GM23338 (cell line): ENCODE measurements at regions not wholly inside any gene's neighbourhood (a gene's known extent, or its start where the extent isn't known, plus 50 kb on each side); places are given as distances from the start of the nearest gene placed in this dataset.
"Not testable (repeated sequence)": the region's sequence is repeated elsewhere in the genome, so short reads cannot be mapped to it uniquely, and the experiment has no call there.

ENCODE experiments used
- ATAC-seq: fragments of 200-7000 bp; cut with Tn5 transposase; 3 replicates; pipeline ENCODE4 v1.9.1; 2020
- DNase-seq: peaks from one replicate; pipeline ENCODE4 v3.0.0-alpha.2; 2015; ENCODE audit warnings: low spot score
- H2AFZ ChIP-seq: fragments of 200-600 bp; sonication (generic); 2 replicates; pipeline ENCODE4 v1.8.0; 2016; ENCODE audit warnings: antibody characterized with exemption, mild to moderate bottlenecking, moderate library complexity
- H3F3A ChIP-seq: fragments of 200-600 bp; sonication (generic); replicated peaks from 2 replicates; pipeline ENCODE4 v1.8.0; 2017; ENCODE audit warnings: antibody characterized with exemption, mixed run types, low read depth
- H3K27ac ChIP-seq: fragments of 200-600 bp; sonication (generic); 2 replicates; pipeline ENCODE4 v1.6.1; 2016; ENCODE audit warnings: low read depth
- H3K27me3 ChIP-seq: fragments of 200-600 bp; sonication (generic); 2 replicates; pipeline ENCODE4 v1.8.0; 2016; ENCODE audit warnings: mild to moderate bottlenecking, mixed run types, moderate library complexity; ENCODE audit not compliant: insufficient read depth
- H3K36me3 ChIP-seq: fragments of 200-600 bp; sonication (generic); 2 replicates; pipeline ENCODE4 v1.8.0; 2016; ENCODE audit warnings: mild to moderate bottlenecking; ENCODE audit not compliant: insufficient read depth
- H3K4me1 ChIP-seq: fragments of 200-600 bp; sonication (generic); 2 replicates; pipeline ENCODE4 v1.8.0; 2016; ENCODE audit warnings: mild to moderate bottlenecking, moderate library complexity; ENCODE audit not compliant: insufficient read depth
- H3K4me2 ChIP-seq: fragments of 200-600 bp; sonication (generic); 2 replicates; pipeline ENCODE4 v1.7.1; 2017; ENCODE audit warnings: mixed run types
- H3K4me3 ChIP-seq: fragments of 200-600 bp; sonication (generic); 2 replicates; pipeline ENCODE4 v1.6.1; 2016; ENCODE audit warnings: mixed run types
- H3K79me2 ChIP-seq: fragments of 200-600 bp; sonication (generic); replicated peaks from 2 replicates; pipeline ENCODE4 v1.8.0; 2017; ENCODE audit warnings: mild to moderate bottlenecking; ENCODE audit not compliant: insufficient read depth
- H3K9me2 ChIP-seq: fragments of 200-600 bp; sonication (generic); 2 replicates; pipeline ENCODE4 v1.8.0; 2017; ENCODE audit not compliant: insufficient read depth
- H4K20me1 ChIP-seq: fragments of 200-600 bp; sonication (generic); replicated peaks from 2 replicates; pipeline ENCODE4 v1.8.0; 2017; ENCODE audit warnings: mild to moderate bottlenecking; ENCODE audit not compliant: insufficient read depth
- H3K27ac Mint-ChIP-seq: 2 replicates; pipeline ENCODE4 v1.8.0; 2020; ENCODE audit warnings: inconsistent platforms, mild to moderate bottlenecking, moderate library complexity, mixed read lengths
- H3K27me3 Mint-ChIP-seq: 3 replicates; pipeline ENCODE4 v1.8.0; 2022; ENCODE audit warnings: low read depth, mild to moderate bottlenecking, moderate library complexity, mixed read lengths, inconsistent platforms; ENCODE audit not compliant: insufficient read depth, poor library complexity
- H3K36me3 Mint-ChIP-seq: 3 replicates; pipeline ENCODE4 v1.8.0; 2021; ENCODE audit warnings: low read depth, mild to moderate bottlenecking, inconsistent platforms, moderate library complexity, mixed read lengths
- H3K4me1 Mint-ChIP-seq: 3 replicates; pipeline ENCODE4 v1.8.0; 2020; ENCODE audit warnings: mild to moderate bottlenecking, inconsistent platforms, mixed read lengths
- H3K4me3 Mint-ChIP-seq: 3 replicates; pipeline ENCODE4 v1.8.0; 2021; ENCODE audit warnings: moderate library complexity, mild to moderate bottlenecking, inconsistent platforms, mixed read lengths
- H3K9me3 Mint-ChIP-seq: 3 replicates; pipeline ENCODE4 v1.8.0; 2020; ENCODE audit warnings: moderate library complexity, mild to moderate bottlenecking, inconsistent platforms, mixed read lengths
- CREB1 ChIP-seq: fragments of 250-450 bp; sonication (Bioruptor Pico); IDR thresholded peaks from 2 replicates; pipeline ENCODE4 v1.5.0; 2020; ENCODE audit warnings: low read depth, mild to moderate bottlenecking, moderate library complexity
- EZH2 ChIP-seq: fragments of 200-600 bp; sonication (generic); IDR thresholded peaks from one replicate; pipeline ENCODE4 v1.8.0; 2017; ENCODE audit warnings: antibody characterized with exemption, mild to moderate bottlenecking, low read depth; ENCODE audit not compliant: unreplicated experiment
- EZH2phosphoT487 ChIP-seq: fragments of 200-600 bp; sonication (generic); IDR thresholded peaks from one replicate; pipeline ENCODE4 v1.8.1; 2018; ENCODE audit warnings: antibody characterized with exemption; ENCODE audit not compliant: unreplicated experiment
- JUNB ChIP-seq: IDR thresholded peaks from one replicate; pipeline ENCODE4 v1.6.1; 2016; ENCODE audit warnings: antibody characterized with exemption; ENCODE audit not compliant: unreplicated experiment
- NANOG ChIP-seq: IDR thresholded peaks from 2 replicates; pipeline ENCODE4 v1.6.1; 2016; ENCODE audit warnings: antibody characterized with exemption, borderline replicate concordance
- POLR2AphosphoS5 ChIP-seq: IDR thresholded peaks from 2 replicates; pipeline ENCODE4 v1.6.1; 2016; ENCODE audit warnings: antibody characterized with exemption, low read depth
- ZNF114 ChIP-seq: fragments of 250-450 bp; sonication (Bioruptor Pico); IDR thresholded peaks from 2 replicates; pipeline ENCODE4 v1.5.0; 2020; ENCODE audit warnings: mild to moderate bottlenecking, moderate library complexity
- ZNF331 ChIP-seq: fragments of 250-450 bp; sonication (Bioruptor Pico); IDR thresholded peaks from 2 replicates; pipeline ENCODE4 v1.5.0; 2020; ENCODE audit warnings: low read depth, mild to moderate bottlenecking, moderate library complexity
- TF ChIP-seq, protein P1 (sequence below): fragments of 250-450 bp; sonication (Bioruptor Pico); IDR thresholded peaks from 2 replicates; pipeline ENCODE4 v1.5.0; 2020; ENCODE audit warnings: mild to moderate bottlenecking, moderate library complexity

DNA sequence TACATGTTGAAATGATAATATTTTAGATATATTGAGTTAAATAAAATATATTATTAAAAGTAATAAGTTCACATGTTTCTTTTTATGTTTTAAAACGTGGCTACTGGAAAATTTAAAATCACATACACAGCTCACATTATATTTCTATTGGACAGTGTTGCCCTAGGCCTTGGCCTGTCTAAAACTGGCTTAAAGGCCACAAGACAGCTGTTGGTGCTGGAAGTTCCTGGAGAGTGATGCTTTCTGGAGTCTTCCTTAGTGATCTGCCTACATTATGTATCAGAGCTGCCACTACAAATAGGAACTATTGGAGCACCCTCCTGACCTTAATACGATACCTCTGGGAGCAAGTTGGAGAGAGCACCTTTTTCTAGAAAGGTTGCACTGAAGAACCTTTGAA, 254.1 kb upstream of the C2CD4B start (continued):
- TF ChIP-seq, protein P1, sequence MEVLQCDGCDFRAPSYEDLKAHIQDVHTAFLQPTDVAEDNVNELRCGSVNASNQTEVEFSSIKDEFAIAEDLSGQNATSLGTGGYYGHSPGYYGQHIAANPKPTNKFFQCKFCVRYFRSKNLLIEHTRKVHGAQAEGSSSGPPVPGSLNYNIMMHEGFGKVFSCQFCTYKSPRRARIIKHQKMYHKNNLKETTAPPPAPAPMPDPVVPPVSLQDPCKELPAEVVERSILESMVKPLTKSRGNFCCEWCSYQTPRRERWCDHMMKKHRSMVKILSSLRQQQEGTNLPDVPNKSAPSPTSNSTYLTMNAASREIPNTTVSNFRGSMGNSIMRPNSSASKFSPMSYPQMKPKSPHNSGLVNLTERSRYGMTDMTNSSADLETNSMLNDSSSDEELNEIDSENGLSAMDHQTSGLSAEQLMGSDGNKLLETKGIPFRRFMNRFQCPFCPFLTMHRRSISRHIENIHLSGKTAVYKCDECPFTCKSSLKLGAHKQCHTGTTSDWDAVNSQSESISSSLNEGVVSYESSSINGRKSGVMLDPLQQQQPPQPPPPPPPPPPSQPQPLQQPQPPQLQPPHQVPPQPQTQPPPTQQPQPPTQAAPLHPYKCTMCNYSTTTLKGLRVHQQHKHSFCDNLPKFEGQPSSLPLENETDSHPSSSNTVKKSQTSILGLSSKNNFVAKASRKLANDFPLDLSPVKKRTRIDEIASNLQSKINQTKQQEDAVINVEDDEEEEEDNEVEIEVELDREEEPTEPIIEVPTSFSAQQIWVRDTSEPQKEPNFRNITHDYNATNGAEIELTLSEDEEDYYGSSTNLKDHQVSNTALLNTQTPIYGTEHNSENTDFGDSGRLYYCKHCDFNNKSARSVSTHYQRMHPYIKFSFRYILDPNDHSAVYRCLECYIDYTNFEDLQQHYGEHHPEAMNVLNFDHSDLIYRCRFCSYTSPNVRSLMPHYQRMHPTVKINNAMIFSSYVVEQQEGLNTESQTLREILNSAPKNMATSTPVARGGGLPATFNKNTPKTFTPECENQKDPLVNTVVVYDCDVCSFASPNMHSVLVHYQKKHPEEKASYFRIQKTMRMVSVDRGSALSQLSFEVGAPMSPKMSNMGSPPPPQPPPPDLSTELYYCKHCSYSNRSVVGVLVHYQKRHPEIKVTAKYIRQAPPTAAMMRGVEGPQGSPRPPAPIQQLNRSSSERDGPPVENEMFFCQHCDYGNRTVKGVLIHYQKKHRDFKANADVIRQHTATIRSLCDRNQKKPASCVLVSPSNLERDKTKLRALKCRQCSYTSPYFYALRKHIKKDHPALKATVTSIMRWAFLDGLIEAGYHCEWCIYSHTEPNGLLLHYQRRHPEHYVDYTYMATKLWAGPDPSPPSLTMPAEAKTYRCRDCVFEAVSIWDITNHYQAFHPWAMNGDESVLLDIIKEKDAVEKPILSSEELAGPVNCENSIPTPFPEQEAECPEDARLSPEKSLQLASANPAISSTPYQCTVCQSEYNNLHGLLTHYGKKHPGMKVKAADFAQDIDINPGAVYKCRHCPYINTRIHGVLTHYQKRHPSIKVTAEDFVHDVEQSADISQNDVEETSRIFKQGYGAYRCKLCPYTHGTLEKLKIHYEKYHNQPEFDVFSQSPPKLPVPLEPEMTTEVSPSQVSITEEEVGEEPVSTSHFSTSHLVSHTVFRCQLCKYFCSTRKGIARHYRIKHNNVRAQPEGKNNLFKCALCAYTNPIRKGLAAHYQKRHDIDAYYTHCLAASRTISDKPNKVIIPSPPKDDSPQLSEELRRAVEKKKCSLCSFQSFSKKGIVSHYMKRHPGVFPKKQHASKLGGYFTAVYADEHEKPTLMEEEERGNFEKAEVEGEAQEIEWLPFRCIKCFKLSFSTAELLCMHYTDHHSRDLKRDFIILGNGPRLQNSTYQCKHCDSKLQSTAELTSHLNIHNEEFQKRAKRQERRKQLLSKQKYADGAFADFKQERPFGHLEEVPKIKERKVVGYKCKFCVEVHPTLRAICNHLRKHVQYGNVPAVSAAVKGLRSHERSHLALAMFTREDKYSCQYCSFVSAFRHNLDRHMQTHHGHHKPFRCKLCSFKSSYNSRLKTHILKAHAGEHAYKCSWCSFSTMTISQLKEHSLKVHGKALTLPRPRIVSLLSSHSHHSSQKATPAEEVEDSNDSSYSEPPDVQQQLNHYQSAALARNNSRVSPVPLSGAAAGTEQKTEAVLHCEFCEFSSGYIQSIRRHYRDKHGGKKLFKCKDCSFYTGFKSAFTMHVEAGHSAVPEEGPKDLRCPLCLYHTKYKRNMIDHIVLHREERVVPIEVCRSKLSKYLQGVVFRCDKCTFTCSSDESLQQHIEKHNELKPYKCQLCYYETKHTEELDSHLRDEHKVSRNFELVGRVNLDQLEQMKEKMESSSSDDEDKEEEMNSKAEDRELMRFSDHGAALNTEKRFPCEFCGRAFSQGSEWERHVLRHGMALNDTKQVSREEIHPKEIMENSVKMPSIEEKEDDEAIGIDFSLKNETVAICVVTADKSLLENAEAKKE (CRISPR knock-in tag): no peak
- TF ChIP-seq CREB1 (CRISPR knock-in tag) (no peak), EZH2 (no peak)

DNA sequence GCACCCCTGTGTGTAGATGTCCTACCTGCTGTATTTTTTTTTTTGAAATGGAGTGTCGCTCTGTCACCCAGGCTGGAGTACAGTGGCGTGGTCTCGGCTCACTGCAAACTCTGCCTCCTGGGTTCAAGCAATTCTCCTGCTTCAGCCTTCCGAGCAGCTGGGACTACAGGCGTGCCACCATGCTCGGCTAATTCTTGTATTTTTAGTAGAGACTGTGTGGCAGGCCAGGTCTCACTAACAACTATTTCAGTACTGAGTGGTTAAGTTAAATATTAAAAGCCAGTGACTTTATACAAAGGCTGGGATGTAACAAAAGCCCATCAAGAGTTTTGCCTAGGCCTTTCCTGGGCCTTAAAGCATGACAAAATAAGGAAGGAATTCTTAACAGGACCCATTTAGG, 255.3 kb upstream of the C2CD4B start:
- H3K27me3 Mint-ChIP-seq, H3K27ac ChIP-seq, DNase-seq, H3K9me3 Mint-ChIP-seq, H3K4me3 ChIP-seq, H3K27me3 ChIP-seq, H3K4me2 ChIP-seq, H3F3A ChIP-seq, H3K36me3 ChIP-seq, H3K36me3 Mint-ChIP-seq, H3K9me2 ChIP-seq, H3K27ac Mint-ChIP-seq, H2AFZ ChIP-seq, H4K20me1 ChIP-seq, H3K4me3 Mint-ChIP-seq, ATAC-seq: not testable (repeated sequence)
- peaks cover 15% of the 10 kb centered on the region for H3K4me1 ChIP-seq
- peaks cover 11% of the 10 kb centered on the region for H3K79me2 ChIP-seq
- H3K4me1 Mint-ChIP-seq: peaks cover 29% of the 10 kb centered on the region

DNA sequence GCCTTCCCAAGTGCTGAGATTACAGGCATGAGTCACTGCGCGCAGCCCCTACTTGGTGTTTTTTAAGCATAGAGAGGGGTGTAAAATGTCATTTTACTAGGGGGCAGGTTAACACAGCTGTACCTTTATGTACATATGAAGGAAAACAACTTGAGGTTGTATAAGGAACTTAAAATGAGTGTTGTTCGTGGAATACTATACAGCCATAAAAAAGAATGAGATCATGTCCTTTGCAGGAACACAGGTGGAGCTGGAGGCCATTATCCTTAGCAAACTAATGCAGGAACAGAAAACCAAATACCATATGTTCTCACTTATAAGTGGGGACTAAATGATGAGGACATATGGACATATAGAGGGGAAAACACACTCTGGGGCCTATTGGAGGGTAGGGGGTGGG, 256.2 kb upstream of the C2CD4B start:
- peaks cover 10% of the 10 kb centered on the region for H3K79me2 ChIP-seq
- H3K4me3 Mint-ChIP-seq: no peak overlapping the region
- no peak overlapping the region for H3K27ac ChIP-seq
- 0 out of 2 replicates have a peak, but pooled peaks cover 3% of the 10 kb centered on the region for H3K9me2 ChIP-seq
- H4K20me1 ChIP-seq: no peaks in the 10 kb centered on the region; the same call in 1 of the 2 replicates
- H3K4me2 ChIP-seq: no peak overlapping the region
- H3K4me1 Mint-ChIP-seq: peaks cover 26% of the 10 kb centered on the region
- peaks cover 7% of the 10 kb centered on the region for H3K27me3 Mint-ChIP-seq
- H2AFZ ChIP-seq: no peak overlapping the region
- ATAC-seq: no peak
- no peaks in the 10 kb centered on the region for H3K36me3 Mint-ChIP-seq
- no peaks in the 10 kb centered on the region for H3F3A ChIP-seq
- no peaks in the 10 kb centered on the region for H3K36me3 ChIP-seq
- H3K4me1 ChIP-seq: peaks cover 14% of the 10 kb centered on the region
- H3K27ac Mint-ChIP-seq: no peak overlapping the region
- no peak for DNase-seq
- H3K9me3 Mint-ChIP-seq: no peaks in the 10 kb centered on the region
- H3K4me3 ChIP-seq: no peak overlapping the region
- H3K27me3 ChIP-seq: no peaks in the 10 kb centered on the region
- TF ChIP-seq ZNF331 (CRISPR knock-in tag) (no peak), NANOG (no peak), JUNB (no peak), POLR2AphosphoS5 (no peak), ZNF114 (no peak), EZH2phosphoT487 (no peak)
